Globus pallidus (tissue), 1 donor: ENCODE measurements at regions not wholly inside any gene's neighbourhood (a gene's known extent, or its start where the extent isn't known, plus 50 kb on each side); places are given as distances from the start of the nearest gene placed in this dataset.

Source experiments
- DNase-seq: peaks from one replicate; pipeline ENCODE4 v3.0.0-alpha.2; 2015; ENCODE audit warnings: low spot score

DNA sequence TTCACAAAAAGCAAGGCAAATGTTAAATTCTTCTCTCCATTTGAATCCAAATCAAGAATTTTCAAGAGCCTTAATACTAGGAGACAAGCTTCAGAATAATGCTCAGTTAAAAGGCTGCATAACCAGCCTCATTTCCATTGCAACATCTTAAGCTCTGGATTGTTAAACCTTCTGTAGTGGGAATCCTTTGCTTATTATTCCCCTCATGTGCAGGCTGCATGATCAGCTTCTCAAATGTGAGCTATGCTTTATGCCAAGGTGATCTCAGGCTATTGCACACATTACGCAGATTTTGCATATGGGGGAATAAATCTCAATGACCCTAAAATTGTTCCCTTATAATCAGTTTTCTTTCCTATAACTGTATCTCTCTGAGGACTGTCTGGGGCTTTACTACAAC lies 71.7 kb upstream of the CCDC196 start:
- no peak for DNase-seq

DNA sequence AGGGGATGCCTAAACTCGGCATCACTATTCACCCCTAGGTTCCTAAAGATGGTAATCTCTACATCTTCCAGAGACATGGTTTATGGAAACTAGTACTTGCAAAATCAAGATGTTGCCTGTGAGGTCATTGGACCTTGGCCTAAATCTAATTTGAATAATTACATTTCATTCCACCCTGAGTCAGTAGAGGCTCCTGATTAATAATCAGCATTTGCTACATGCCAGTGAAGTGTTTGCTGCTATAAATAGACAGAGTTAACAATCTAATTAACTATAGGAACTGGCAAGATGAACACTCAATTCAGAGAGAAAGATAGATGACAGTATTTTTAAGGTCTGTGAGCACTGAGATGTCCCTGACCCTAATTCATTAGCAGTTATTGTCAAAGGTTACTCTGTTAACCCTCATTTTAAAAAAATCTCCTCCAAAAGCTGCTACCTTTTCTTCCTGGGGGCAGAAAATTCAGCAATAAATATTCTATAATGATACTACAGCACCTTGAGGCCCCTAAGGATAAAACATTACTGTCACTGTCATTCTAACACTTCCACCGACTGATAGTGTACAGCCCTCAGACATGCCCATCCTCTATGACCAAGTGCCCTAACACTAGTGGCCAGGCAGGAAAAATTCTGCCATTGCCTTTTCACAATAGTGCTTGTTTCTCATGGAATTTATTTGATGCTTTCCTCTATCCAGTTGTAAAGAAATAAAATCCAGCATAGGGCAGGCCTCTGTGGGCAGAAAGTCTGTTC lies 65.7 kb upstream of the CCDC196 start:
- no peak for DNase-seq

DNA sequence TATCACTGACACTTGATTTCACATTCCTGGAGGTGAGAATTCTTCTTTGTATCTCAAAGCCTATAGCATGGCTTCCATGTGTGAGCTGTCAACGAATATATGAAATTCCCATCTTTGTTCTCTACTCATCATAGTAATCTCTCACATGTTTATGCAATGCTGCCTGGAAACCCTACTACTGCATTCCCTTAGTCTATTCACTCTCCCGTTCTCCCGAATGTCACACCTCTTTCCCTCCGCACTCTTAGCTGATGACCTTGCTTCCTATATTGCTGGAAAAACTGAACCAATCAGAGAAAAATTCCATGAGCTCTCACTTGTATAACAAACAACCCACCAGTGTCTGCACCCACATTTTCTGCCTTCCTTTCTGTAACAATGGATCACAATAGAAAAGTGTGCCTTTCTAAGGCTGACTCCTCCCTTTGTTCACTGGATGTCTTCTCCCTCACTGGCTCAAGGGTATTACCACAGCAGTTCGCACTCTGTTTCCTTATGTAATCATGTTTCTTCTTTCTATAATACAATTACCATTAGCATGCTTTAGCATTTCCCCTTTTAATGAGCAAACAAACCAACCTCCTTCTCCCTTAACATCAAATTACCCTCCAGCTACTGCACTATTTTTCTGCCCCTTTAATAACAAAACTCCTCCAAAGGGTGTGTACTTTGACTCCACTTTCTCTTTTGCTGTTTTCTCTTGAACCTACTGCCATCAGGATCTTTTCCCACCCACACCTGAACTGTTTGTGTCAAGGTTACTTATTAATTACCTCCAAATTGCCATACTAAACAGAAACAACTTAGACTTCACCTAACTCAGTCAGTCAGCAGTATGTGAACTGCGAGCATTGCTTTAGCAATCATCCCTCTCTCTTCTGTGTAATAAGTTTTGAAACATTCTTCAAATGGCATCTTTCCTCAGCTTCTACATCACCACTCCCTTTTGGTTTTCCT lies 63.9 kb upstream of the CCDC196 start:
- DNase-seq: no peak

DNA sequence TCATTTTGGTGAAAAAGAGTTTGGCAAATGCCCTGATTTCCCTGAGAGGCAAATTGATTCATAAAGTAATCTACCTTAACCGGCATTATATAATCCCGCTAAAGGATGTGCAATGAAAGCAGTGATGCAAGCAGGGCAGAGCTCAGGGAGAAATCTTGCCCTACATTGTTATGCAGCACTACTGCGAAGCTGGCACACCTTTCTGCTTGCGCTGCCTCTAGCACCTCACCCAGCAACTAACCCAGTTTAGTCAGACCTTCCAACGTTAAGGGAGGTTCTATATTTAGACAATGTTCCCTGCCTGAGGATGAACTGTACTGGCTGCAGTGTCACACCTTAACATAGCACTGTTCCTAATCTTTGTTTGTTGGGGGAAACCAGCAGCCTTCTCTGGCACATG lies 60.8 kb upstream of the CCDC196 start:
- DNase-seq: no peak

DNA sequence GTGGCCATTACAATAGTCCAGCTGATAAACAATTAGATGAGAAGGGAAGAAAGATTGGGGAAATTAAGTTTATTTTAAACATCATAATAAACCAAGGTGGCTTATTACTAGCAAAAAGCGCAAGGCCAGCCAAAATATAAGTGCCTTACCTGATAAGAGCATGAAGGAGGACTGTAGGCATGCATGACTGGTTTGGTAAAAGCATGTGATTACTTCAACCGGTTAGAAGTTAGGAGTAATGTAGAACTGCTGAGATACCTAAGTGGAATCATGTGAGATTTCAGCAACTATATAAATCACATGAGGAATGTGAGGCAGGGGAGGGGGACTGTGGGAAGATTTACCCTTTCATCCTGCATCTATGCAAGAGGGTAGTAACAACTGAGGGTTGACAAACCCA lies 59.7 kb upstream of the CCDC196 start:
- no peak for DNase-seq

DNA sequence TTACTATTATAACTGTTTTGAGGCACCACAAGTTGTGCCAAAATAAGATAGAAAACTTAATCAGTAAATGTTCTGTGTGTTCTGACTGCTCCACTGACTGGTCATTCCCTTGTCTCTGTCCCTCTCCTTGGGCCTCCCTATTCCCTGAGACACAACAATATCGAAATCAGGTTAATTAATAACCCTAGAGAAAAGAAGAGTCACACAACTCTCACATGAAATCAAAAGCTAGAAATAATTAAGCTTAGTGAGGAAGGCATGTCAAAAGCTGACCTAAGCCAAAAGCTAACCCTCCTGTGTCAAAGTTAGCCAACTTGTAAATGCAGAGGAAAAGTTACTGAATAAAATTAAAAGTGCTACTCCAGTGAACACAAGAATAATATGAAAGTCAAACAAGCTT lies 53.8 kb upstream of the CCDC196 start:
- no peak for DNase-seq

DNA sequence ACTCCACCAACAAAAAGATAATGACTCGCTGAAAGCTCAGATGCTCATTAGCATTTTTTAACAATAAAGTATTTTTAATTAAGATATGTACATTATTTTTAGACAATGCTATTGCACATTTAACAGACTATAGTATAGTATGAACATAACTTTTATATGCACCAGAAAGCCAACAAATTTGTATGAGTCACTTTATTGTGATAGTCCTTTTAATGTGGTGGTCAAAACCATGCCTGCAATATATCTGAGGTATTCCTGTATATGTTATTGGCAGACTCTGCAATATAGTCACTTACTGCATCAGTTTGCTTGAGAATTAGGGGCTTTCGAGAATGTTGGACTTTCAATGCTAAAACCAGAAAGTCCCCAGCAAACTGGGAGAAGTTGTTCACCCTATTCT lies 51.7 kb upstream of the CCDC196 start:
- no peak for DNase-seq

DNA sequence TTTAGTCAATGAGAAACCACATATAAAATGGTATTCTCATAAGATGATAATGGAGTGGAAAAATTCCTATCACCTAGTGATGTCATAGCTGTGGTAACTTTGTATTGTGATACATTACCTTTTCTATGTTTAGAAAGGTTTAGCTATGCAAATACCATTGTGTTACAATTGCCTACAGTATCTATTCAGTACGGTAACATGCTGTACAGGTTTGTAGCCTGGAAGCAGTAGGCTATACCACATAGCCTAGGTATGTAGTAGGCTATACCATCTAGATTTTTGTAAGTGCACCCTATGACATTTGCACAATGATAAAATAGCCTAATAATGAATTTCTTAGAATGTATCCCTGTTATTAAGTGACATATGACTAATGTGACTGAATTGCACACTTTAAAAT lies 50.5 kb upstream of the CCDC196 start:
- DNase-seq: no peak
